Activated CD4-positive, alpha-beta T cell treated with anti-CD3 and anti-CD28 coated beads for 36 hours (primary cell): ENCODE measurements at regions not wholly inside any gene's neighbourhood (a gene's known extent, or its start where the extent isn't known, plus 50 kb on each side); places are given as distances from the start of the nearest gene placed in this dataset.
A peak's percentile ranks its signal among the peaks of the same experiment; 100 is the strongest.

Experiments
- ATAC-seq: fragments of 200-7000 bp; cut with Tn5 transposase; one replicate; pipeline ENCODE4 v1.10.0; 2021; ENCODE audit warnings: mild to moderate bottlenecking, moderate library complexity
- CTCF ChIA-PET: fragments of 350-600 bp; sonication (Branson Sonifier 250); formaldehyde crosslinking; loops from one replicate; lab custom pipeline; 2021; ENCODE audit warnings: antibody characterized with exemption; lab: Charles Lee
- POLR2A ChIA-PET: fragments of 350-600 bp; sonication (Branson Sonifier 250); formaldehyde crosslinking; loops from one replicate; lab custom pipeline; 2021; ENCODE audit warnings: antibody characterized with exemption, inconsistent platforms; lab: Charles Lee
- DNase-seq: peaks from one replicate; pipeline ENCODE4 v3.0.0-alpha.2; 2020
- H3K27ac Mint-ChIP-seq: one replicate; pipeline ENCODE4 v1.8.0; 2021; ENCODE audit warnings: mixed read lengths
- H3K27me3 Mint-ChIP-seq: one replicate; pipeline ENCODE4 v1.8.0; 2021; ENCODE audit warnings: mixed read lengths
- H3K36me3 Mint-ChIP-seq: one replicate; pipeline ENCODE4 v1.8.0; 2021; ENCODE audit warnings: low read depth, mixed read lengths
- H3K4me1 Mint-ChIP-seq: one replicate; pipeline ENCODE4 v1.8.0; 2021; ENCODE audit warnings: mixed read lengths
- H3K4me3 Mint-ChIP-seq: one replicate; pipeline ENCODE4 v1.8.0; 2021; ENCODE audit warnings: mild to moderate bottlenecking, moderate library complexity, mixed read lengths
- H3K9me3 Mint-ChIP-seq: one replicate; pipeline ENCODE4 v1.8.0; 2021; ENCODE audit warnings: low read depth, mixed read lengths
- intact Hi-C, 2 experiments: fragments of 100-400 bp; cut with DNase I in 1 of 2; cut with micrococcal nuclease in 1 of 2; formaldehyde crosslinking; loops; one replicate each; pipeline versions ENCODE4 v1.14.2 to v1.15.1; 2022 to 2024; cut with DNase I, micrococcal nuclease

GRCh38 chr11:119865661-119866156, 136.7 kb upstream of the NECTIN1 start:
- no peak overlapping the region for H3K27ac Mint-ChIP-seq
- no peaks in the 10 kb centered on the region for H3K9me3 Mint-ChIP-seq
- H3K4me3 Mint-ChIP-seq: no peak overlapping the region
- ATAC-seq (peak; percentile 23), DNase-seq (no peak)
- H3K4me1 Mint-ChIP-seq: no peaks in the 10 kb centered on the region
- no peaks in the 10 kb centered on the region for H3K36me3 Mint-ChIP-seq
- CTCF ChIA-PET: no interaction called here
- POLR2A ChIA-PET: no interaction called here
- intact Hi-C loops: no loop called here
- peaks cover 9% of the 10 kb centered on the region for H3K27me3 Mint-ChIP-seq

- Mint-ChIP-seq H3K4me3 (no peak overlapping the region), H3K36me3 (no peaks in the 10 kb centered on the region), H3K9me3 (no peaks in the 10 kb centered on the region), H3K4me1 (no peaks in the 10 kb centered on the region), H3K27me3 (peaks cover 12% of the 10 kb centered on the region), H3K27ac (no peak overlapping the region)
- ChIA-PET CTCF (no interaction called here), POLR2A (no interaction called here)
- ATAC-seq: no peak
- intact Hi-C loops: no loop called here
- no peak for DNase-seq
Measured at GRCh38 chr11:119864836-119865235, 135.8 kb upstream of the NECTIN1 start.

- peaks cover 13% of the 10 kb centered on the region for H3K27me3 Mint-ChIP-seq
- ATAC-seq (no peak), DNase-seq (no peak)
- intact Hi-C loops: no loop called here
- no peak overlapping the region for H3K4me3 Mint-ChIP-seq
- no peaks in the 10 kb centered on the region for H3K4me1 Mint-ChIP-seq
- CTCF ChIA-PET: no interaction called here
- POLR2A ChIA-PET: no interaction called here
- H3K27ac Mint-ChIP-seq: no peak overlapping the region
- H3K36me3 Mint-ChIP-seq: no peaks in the 10 kb centered on the region
- no peaks in the 10 kb centered on the region for H3K9me3 Mint-ChIP-seq
Measured at GRCh38 chr11:119863851-119864601, 135.0 kb upstream of the NECTIN1 start.

GRCh38 chr11:119863236-119863635, 134.2 kb upstream of the NECTIN1 start:
- no peak for DNase-seq
- ATAC-seq: no peak
- Mint-ChIP-seq H3K4me3 (no peak overlapping the region), H3K27ac (no peak overlapping the region), H3K9me3 (no peaks in the 10 kb centered on the region), H3K4me1 (no peaks in the 10 kb centered on the region), H3K36me3 (no peaks in the 10 kb centered on the region), H3K27me3 (peaks cover 19% of the 10 kb centered on the region)
- ChIA-PET POLR2A (no interaction called here), CTCF (no interaction called here)
- intact Hi-C loops: no loop called here

- Mint-ChIP-seq H3K27ac (no peak overlapping the region), H3K27me3 (peaks cover 20% of the 10 kb centered on the region), H3K36me3 (no peaks in the 10 kb centered on the region), H3K4me1 (no peaks in the 10 kb centered on the region), H3K9me3 (no peaks in the 10 kb centered on the region), H3K4me3 (no peak overlapping the region)
- ChIA-PET CTCF (no interaction called here), POLR2A (no interaction called here)
- ATAC-seq (no peak), DNase-seq (no peak)
- intact Hi-C loops: no loop called here
Measured at GRCh38 chr11:119861160-119861559, 132.2 kb upstream of the NECTIN1 start.

GRCh38 chr11:119860561-119861094, 131.6 kb upstream of the NECTIN1 start:
- no peak for ATAC-seq
- H3K27me3 Mint-ChIP-seq: peaks cover 20% of the 10 kb centered on the region
- no peaks in the 10 kb centered on the region for H3K9me3 Mint-ChIP-seq
- POLR2A ChIA-PET: no interaction called here
- H3K36me3 Mint-ChIP-seq: no peaks in the 10 kb centered on the region
- no peak for DNase-seq
- H3K4me3 Mint-ChIP-seq: no peak overlapping the region
- H3K4me1 Mint-ChIP-seq: no peaks in the 10 kb centered on the region
- CTCF ChIA-PET: no interaction called here
- no peak overlapping the region for H3K27ac Mint-ChIP-seq
- intact Hi-C loops: no loop called here

- POLR2A ChIA-PET: interaction anchor here (0.5 kb wide), 1 partner anchor 129 kb away, joined by 3 read pairs; no protein-coding TSS in a partner anchor
- H3K9me3 Mint-ChIP-seq: no peaks in the 10 kb centered on the region
Measured at GRCh38 chr11:119859684-119860083, 130.7 kb upstream of the NECTIN1 start.

GRCh38 chr11:119858288-119858687, 129.3 kb upstream of the NECTIN1 start:
- ChIA-PET CTCF (no interaction called here), POLR2A (no interaction called here)
- Mint-ChIP-seq H3K27me3 (peaks cover 20% of the 10 kb centered on the region), H3K4me3 (no peak overlapping the region), H3K27ac (no peak overlapping the region), H3K4me1 (no peaks in the 10 kb centered on the region), H3K36me3 (no peaks in the 10 kb centered on the region), H3K9me3 (no peaks in the 10 kb centered on the region)
- ATAC-seq (no peak), DNase-seq (no peak)
- intact Hi-C loops: no loop called here

More at GRCh38 chr11:119859684-119860083, 130.7 kb upstream of the NECTIN1 start:
- no peak for ATAC-seq
- intact Hi-C loops: no loop called here
- Mint-ChIP-seq H3K4me3 (no peak overlapping the region), H3K27me3 (peaks cover 20% of the 10 kb centered on the region), H3K27ac (no peak overlapping the region), H3K4me1 (no peaks in the 10 kb centered on the region), H3K36me3 (no peaks in the 10 kb centered on the region)
- no peak for DNase-seq
- CTCF ChIA-PET: interaction anchor here (0.6 kb wide), 1 partner anchor 246 kb away, joined by 3 read pairs; no protein-coding TSS in a partner anchor

- H3K36me3 Mint-ChIP-seq: no peaks in the 10 kb centered on the region
- no peak overlapping the region for H3K27ac Mint-ChIP-seq
- POLR2A ChIA-PET: no interaction called here
- H3K4me3 Mint-ChIP-seq: no peak overlapping the region
- H3K9me3 Mint-ChIP-seq: no peaks in the 10 kb centered on the region
- no peaks in the 10 kb centered on the region for H3K4me1 Mint-ChIP-seq
- peaks cover 20% of the 10 kb centered on the region for H3K27me3 Mint-ChIP-seq
- CTCF ChIA-PET: no interaction called here
- DNase-seq: no peak
- intact Hi-C loops: no loop called here
- ATAC-seq: no peak
Measured at GRCh38 chr11:119856681-119857485, 127.9 kb upstream of the NECTIN1 start.

- H3K9me3 Mint-ChIP-seq: no peaks in the 10 kb centered on the region
- ATAC-seq: no peak
- no peak overlapping the region for H3K4me3 Mint-ChIP-seq
- no peaks in the 10 kb centered on the region for H3K4me1 Mint-ChIP-seq
- no peaks in the 10 kb centered on the region for H3K36me3 Mint-ChIP-seq
- peaks cover 14% of the 10 kb centered on the region for H3K27me3 Mint-ChIP-seq
- ChIA-PET POLR2A (no interaction called here), CTCF (no interaction called here)
- H3K27ac Mint-ChIP-seq: no peak overlapping the region
- no peak for DNase-seq
- intact Hi-C loops: no loop called here
Measured at GRCh38 chr11:119855066-119855465, 126.1 kb upstream of the NECTIN1 start.

GRCh38 chr11:119854521-119854920, 125.5 kb upstream of the NECTIN1 start:
- POLR2A ChIA-PET: no interaction called here
- ATAC-seq: no peak

More at GRCh38 chr11:119854521-119854920, 125.5 kb upstream of the NECTIN1 start:
- Mint-ChIP-seq H3K4me3 (no peak overlapping the region), H3K9me3 (no peaks in the 10 kb centered on the region), H3K36me3 (no peaks in the 10 kb centered on the region), H3K27me3 (peaks cover 12% of the 10 kb centered on the region), H3K4me1 (no peaks in the 10 kb centered on the region), H3K27ac (no peak overlapping the region)
- intact Hi-C loops: no loop called here
- CTCF ChIA-PET: no interaction called here
- DNase-seq: no peak
